SK-N-MC (cell line): ENCODE measurements at regions not wholly inside any gene's neighbourhood (a gene's known extent, or its start where the extent isn't known, plus 50 kb on each side); places are given as distances from the start of the nearest gene placed in this dataset.

Source experiments
- DNase-seq: peaks from one replicate; pipeline ENCODE4 v3.0.0-alpha.2; 2011; ENCODE audit warnings: low read depth, low spot score
- H3K27ac ChIP-seq: fragments of 200-600 bp; sonication (generic); 2 replicates; pipeline ENCODE4 v1.5.1; 2016; ENCODE audit warnings: mixed run types
- H3K36me3 ChIP-seq: fragments of 200-600 bp; sonication (generic); 2 replicates; pipeline ENCODE4 v1.6.1; 2017; ENCODE audit warnings: antibody characterized with exemption, low read length, mixed read lengths; ENCODE audit not compliant: insufficient read depth
- H3K4me3 ChIP-seq: fragments of 200-600 bp; sonication (generic); 2 replicates; pipeline ENCODE4 v1.5.1; 2016
- H3K9ac ChIP-seq: fragments of 200-600 bp; sonication (generic); 2 replicates; pipeline ENCODE4 v1.8.0; 2017; ENCODE audit warnings: mixed run types, mixed read lengths; ENCODE audit not compliant: insufficient read length
- H3K9me3 ChIP-seq: fragments of 200-600 bp; sonication (generic); 2 replicates; pipeline ENCODE4 v1.6.1; 2017; ENCODE audit warnings: low read depth, mild to moderate bottlenecking, antibody characterized with exemption, low read length, moderate library complexity, mixed read lengths
- EZH2 ChIP-seq: fragments of 200-600 bp; sonication (generic); IDR thresholded peaks from one replicate; pipeline ENCODE4 v1.6.1; 2017; ENCODE audit warnings: antibody characterized with exemption
- FOXP2 ChIP-seq: optimal IDR thresholded peaks from 2 replicates; pipeline ENCODE3; 2011; ENCODE audit warnings: mild to moderate bottlenecking, moderate library complexity; ENCODE audit not compliant: insufficient read depth; ENCODE audit errors: extremely low read length, control extremely low read depth
- POLR2AphosphoS5 ChIP-seq: IDR thresholded peaks from 2 replicates; pipeline ENCODE4 v1.6.1; 2012; ENCODE audit warnings: mild to moderate bottlenecking, low read depth, low read length, borderline replicate concordance

GRCh38 chr10:83863283-83863966, 275.9 kb upstream of the GHITM start:
- H3K27ac ChIP-seq, result no peak overlapping the region
- H3K9me3 ChIP-seq, result no peaks in the 10 kb centered on the region
- no peak overlapping the region for H3K4me3 ChIP-seq
- TF ChIP-seq FOXP2 (no peak), POLR2AphosphoS5 (no peak), EZH2 (no peak)
- no peak for DNase-seq
- H3K9ac ChIP-seq, result no peak overlapping the region
- no peaks in the 10 kb centered on the region for H3K36me3 ChIP-seq

- DNase-seq, result no peak
- Histone ChIP-seq H3K27ac (no peak overlapping the region), H3K9me3 (no peaks in the 10 kb centered on the region), H3K36me3 (no peaks in the 10 kb centered on the region), H3K9ac (no peak overlapping the region), H3K4me3 (no peak overlapping the region)
- no peak for TF ChIP-seq EZH2
Measured at GRCh38 chr10:83869898-83870297, 269.4 kb upstream of the GHITM start.

- Histone ChIP-seq H3K9me3 (no peaks in the 10 kb centered on the region), H3K4me3 (no peak overlapping the region), H3K9ac (no peak overlapping the region), H3K36me3 (no peaks in the 10 kb centered on the region), H3K27ac (no peak overlapping the region)
- no peak for DNase-seq
- TF ChIP-seq EZH2, result no peak
- no peak for TF ChIP-seq POLR2AphosphoS5
- no peak for TF ChIP-seq FOXP2
Measured at GRCh38 chr10:83871187-83872081, 267.9 kb upstream of the GHITM start.

GRCh38 chr10:83880252-83880791, 259.0 kb upstream of the GHITM start:
- H3K9me3 ChIP-seq, result no peaks in the 10 kb centered on the region
- TF ChIP-seq FOXP2, result no peak
- no peak for TF ChIP-seq EZH2
- no peak for TF ChIP-seq POLR2AphosphoS5
- H3K4me3 ChIP-seq, result no peak overlapping the region

GRCh38 chr10:83881661-83882060, 257.6 kb upstream of the GHITM start:
- H3K27ac ChIP-seq, result no peak overlapping the region
- no peak for DNase-seq
- no peaks in the 10 kb centered on the region for H3K36me3 ChIP-seq
- TF ChIP-seq POLR2AphosphoS5, result no peak
- no peak overlapping the region for H3K9ac ChIP-seq
- no peaks in the 10 kb centered on the region for H3K9me3 ChIP-seq
- no peak overlapping the region for H3K4me3 ChIP-seq

More at GRCh38 chr10:83880252-83880791, 259.0 kb upstream of the GHITM start:
- H3K27ac ChIP-seq, result no peak overlapping the region
- H3K9ac ChIP-seq, result no peak overlapping the region
- no peak for DNase-seq
- H3K36me3 ChIP-seq, result no peaks in the 10 kb centered on the region

- no peaks in the 10 kb centered on the region for H3K9me3 ChIP-seq
- H3K9ac ChIP-seq, result no peak overlapping the region
- DNase-seq, result no peak
- no peaks in the 10 kb centered on the region for H3K36me3 ChIP-seq
- no peak overlapping the region for H3K27ac ChIP-seq
- TF ChIP-seq POLR2AphosphoS5 (no peak), FOXP2 (no peak), EZH2 (no peak)
- H3K4me3 ChIP-seq, result no peak overlapping the region
Measured at GRCh38 chr10:83886871-83887270, 252.4 kb upstream of the GHITM start.

GRCh38 chr10:83892737-83893136, 246.6 kb upstream of the GHITM start:
- H3K4me3 ChIP-seq, result no peak overlapping the region
- H3K27ac ChIP-seq, result no peak overlapping the region
- TF ChIP-seq EZH2 (no peak), FOXP2 (no peak), POLR2AphosphoS5 (no peak)
- no peaks in the 10 kb centered on the region for H3K9me3 ChIP-seq
- no peaks in the 10 kb centered on the region for H3K36me3 ChIP-seq
- no peak overlapping the region for H3K9ac ChIP-seq
- no peak for DNase-seq

- H3K9ac ChIP-seq, result no peak overlapping the region
- no peak for TF ChIP-seq EZH2
- no peak for TF ChIP-seq POLR2AphosphoS5
- no peak for TF ChIP-seq FOXP2
- H3K27ac ChIP-seq, result no peak overlapping the region
- H3K9me3 ChIP-seq, result no peaks in the 10 kb centered on the region
- no peak overlapping the region for H3K4me3 ChIP-seq
- DNase-seq, result no peak
- H3K36me3 ChIP-seq, result no peaks in the 10 kb centered on the region
Measured at GRCh38 chr10:83896219-83896618, 243.1 kb upstream of the GHITM start.
